Endometrial microvascular endothelial cells (primary cell): ENCODE measurements at regions not wholly inside any gene's neighbourhood (a gene's known extent, or its start where the extent isn't known, plus 50 kb on each side); places are given as distances from the start of the nearest gene placed in this dataset.
"Not testable (repeated sequence)": the region's sequence is repeated elsewhere in the genome, so short reads cannot be mapped to it uniquely, and the experiment has no call there.

Experiments
- in situ Hi-C: cut with HindIII; loops from 2 replicates; pipeline ENCODE4 v1.10.0; 2017; ENCODE audit warnings: low sequenced_read_pairs, low pct_unique_long_range_greater_than_20kb; ENCODE audit errors: inconsistent ontology term

DNA sequence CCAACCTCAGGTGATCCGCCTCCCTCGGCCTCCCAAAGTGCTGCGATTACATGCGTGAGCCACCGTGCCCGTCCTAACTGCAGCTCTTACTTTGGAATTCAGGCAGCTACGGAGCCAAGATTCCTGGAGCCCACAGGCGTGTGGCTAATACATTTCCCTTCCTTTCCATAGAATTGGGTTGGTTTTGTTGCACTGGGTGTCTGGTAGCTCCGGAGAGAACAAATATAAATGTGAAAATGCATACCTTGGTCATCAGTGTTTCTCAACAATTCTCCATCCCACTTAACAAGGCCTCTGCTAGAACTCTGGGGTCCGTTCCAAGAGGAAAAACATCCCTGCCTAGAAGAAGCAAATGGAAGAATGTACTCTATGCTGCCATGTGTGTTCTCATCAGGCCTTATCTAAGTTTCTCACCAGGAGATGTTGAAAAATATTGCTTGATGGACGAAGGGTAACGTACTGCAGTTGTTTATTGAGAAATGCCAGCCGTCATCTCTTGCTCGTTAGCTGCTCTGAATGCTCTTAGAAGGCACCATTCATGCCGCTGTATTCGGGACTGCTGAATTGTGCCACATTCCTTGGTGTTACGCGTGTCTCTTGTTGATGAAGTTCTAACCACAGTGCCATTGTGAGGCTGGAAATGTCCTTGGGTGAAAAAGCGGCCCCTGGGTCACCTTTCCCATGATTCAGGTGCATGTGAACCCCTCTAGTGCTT lies 50.5 kb upstream of the CD99 start:
- in situ Hi-C loops, result no loop called here

DNA sequence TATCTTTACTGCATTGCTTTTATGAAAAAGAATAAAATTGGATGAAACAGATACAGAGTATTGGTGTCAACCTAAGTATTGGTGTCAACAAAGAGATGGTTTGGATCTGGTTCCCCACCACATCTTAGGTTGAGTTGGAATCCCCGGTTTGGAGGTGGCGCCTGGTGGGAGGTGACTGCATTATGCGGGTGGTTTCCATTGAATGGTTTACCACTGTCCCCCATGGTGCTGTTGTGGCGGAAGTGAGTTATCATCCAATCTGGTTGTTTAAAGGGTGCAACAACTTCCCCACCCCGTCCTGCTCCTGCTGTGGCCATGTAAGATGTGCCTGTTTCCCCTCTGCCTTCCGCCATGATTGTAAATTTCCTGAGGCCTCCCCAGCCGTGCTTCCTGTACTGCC lies 52.8 kb upstream of the CD99 start:
- in situ Hi-C loops, result no loop called here

DNA sequence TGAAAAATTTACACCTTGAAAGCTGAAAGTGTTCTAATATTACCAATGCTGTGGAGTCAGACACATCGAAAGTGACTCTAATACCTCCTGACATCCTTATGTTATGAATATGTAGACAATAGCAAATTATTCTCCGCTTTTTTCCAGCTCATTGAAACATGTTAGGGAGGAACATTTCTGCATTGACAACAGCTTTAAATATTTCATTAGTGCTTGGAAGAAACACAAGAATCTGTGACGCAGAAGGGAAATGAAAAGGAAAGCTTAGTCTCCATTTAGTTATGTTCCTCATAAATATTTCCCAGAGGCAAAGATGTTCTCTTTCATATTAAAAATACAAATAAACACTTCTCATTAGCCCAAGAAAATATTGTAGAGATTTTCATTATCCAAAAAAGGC lies 55.8 kb upstream of the CD99 start:
- in situ Hi-C loops, result no loop called here

DNA sequence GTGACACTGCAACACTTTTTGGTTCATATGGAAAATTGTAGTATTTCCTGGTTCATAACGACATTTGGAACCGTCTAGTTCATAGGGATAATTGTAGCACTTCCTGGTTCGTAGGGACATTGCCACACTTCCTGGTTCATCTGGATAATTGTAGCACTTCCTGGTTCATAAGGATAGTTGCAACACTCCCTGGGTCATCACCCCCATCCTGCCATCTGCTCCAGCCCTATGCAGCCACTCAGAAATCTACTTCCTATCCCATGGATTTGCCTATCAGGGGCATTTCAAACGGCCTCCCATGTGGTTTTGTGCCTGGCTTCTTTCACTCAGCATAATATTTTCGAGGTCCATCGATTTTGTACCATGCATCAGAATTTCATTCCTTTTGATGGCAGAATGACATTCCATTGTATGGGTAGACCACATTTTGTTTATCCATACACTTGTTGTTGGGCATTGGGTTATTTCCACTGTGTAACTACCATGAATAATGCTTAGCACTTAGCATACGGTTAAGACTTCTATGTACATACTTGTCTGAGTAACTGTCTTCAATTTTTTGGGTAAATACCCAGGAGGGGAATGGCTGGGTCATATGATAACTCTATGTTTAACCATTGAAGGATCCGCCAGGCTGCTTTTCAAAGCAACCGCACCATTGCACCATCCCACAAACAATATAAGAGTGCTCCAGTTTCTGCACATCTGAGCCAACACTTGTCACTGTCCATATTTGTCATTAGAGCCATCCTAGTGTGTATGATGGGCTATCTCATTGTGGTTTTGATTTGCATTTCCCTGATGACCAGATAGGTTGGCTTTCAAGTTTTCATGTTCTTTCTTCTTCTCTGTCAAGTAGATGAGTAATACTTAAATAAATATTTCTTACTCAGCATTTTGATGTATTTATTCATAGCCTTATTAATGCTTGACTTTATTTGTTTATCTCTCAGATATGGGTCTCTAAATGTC lies 58.3 kb upstream of the CD99 start:
- in situ Hi-C loops, result no loop called here

DNA sequence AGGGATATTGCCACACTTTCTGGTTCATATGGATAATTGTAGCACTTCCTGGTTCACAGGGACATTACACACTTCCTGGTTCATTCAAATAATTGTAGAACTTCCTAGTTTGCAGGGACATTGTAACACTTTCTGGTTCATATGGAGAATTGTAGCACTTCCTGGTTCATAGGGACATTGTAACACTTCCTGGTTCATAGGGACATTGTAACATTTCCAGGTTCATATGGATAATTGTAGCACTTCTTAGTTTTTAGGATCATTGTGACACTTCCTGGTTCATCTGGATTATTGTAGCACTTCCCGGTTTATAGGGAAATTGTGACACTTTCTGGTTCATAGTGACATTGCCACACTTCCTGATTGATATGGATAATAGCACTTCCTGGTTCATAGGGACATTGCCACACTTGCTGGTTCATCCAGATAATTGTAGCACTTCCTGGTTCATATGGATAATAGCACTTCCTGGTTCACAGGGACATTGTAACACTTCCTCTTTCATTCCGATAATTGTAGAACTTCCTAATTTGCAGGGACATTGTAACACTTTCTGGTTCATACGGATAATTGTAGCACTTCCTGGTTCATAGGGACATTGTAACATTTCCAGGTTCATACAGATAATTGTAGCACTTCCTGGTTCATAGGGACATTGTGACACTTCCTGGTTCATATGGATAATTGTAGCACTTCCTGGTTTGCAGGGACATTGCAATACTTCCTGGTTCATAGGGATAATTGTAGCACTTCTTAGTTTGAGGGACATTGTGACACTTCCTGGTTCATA lies 59.2 kb upstream of the CD99 start:
- in situ Hi-C loops, result no loop called here

DNA sequence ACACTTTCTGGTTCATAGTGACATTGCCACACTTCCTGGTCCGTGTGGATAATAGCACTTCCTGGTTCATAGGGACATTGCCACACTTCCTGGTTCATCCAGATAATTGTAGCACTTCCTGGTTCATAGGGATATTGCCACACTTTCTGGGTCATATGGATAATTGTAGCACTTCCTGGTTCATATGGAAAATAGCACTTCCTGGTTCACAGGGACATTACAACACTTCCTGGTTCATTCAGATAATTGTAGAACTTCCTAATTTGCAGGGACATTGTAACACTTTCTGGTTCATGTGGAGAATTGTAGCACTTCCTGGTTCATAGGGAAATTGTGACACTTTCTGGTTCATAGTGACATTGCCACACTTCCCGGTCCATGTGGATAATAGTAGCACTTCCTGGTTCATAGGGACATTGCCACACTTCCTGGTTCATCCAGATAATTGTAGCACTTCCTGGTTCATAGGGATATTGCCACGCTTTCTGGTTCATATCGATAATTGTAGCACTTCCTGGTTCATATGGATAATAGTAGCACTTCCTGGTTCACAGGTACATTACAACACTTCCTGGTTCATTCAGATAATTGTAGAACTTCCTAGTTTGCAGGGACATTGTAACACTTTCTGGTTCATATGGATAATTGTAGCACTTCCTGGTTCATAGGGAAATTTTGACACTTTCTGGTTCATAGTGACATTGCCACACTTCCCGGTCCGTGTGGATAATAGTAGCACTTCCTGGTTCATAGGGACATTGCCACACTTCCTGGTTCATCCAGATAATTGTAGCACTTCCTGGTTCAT lies 60.0 kb upstream of the CD99 start:
- in situ Hi-C loops, result not testable (repeated sequence)

DNA sequence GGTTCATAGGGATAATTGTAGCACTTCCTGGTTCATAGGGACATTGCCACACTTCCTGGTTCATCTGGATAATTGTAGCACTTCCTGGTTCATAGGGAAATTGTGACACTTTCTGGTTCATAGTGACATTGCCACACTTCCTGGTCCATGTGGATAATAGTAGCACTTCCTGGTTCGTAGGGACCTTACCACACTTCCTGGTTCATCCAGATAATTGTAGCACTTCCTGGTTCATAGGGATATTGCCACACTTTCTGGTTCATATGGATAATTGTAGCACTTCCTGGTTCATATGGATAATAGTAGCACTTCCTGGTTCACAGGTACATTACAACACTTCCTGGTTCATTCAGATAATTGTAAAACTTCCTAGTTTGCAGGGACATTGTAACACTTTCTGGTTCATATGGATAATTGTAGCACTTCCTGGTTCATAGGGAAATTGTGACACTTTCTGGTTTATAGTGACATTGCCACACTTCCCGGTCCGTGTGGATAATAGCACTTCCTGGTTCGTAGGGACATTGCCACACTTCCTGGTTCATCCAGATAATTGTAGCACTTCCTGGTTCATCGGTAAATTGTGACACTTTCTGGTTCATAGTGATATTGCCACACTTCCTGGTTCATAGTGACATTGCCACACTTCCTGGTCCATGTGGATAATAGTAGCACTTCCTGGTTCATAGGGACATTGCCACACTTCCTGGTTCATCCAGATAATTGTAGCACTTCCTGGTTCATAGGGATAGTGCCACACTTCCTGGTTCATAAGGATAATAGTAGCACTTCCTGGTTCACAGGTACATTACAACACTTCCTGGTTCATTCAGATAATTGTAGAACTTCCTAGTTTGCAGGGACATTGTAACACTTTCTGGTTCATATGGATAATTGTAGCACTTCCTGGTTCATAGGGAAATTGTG lies 60.8 kb upstream of the CD99 start:
- in situ Hi-C loops, result not testable (repeated sequence)

DNA sequence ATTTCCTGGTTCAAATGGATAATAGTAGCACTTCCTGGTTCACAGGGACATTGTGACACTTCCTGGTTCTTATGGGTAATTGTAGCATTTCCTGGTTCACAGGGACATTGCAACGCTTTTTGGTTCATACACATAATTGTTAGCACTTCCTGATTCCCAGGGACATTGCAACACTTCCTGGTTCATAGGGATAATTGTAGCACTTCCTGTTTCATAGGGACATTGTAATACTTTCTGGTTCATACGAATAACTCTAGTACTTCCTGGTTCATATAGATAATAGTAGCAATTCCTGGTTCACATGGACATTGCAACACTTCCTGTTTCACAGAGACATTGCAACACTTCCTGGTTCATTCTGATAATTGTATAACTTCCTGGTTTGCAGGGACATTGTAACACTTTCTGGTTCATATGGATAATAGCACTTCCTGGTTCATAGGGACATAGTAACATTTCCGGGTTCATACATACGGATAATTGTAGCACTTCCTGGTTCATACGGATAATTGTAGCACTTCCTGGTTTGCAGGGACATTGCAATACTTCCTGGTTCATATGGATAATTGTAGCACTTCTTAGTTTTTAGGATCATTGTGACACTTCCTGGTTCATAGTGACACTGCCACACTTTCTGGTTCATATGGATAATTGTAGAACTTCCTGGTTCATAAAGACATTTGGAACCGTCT lies 61.6 kb upstream of the CD99 start:
- in situ Hi-C loops, result no loop called here

DNA sequence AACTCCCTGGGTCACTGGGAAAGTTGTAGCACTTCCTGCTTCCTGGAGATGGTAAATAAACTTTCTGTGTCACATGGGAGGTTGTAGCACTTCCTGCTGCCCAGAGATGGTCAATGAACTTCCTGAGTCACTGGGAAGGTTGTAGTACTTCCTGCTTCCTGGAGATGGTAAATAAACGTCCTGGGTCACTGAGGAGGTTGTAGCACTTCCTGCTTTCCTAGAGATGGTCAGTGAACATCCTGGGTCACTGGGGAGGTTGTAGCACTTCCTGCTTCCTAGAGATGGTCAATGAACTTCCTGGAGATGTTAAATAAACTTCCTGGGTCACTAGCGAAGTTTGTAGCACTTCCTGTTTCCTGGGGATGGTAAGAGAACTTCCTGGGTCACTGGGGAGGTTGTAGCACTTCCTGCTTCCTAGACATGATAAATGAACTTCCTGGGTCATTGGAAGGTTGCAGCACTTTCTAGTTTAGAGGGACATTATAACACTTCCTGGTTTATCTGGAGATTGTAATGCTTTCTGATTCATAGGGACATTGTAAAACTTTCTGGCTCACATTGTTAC lies 62.3 kb upstream of the CD99 start:
- in situ Hi-C loops, result no loop called here

DNA sequence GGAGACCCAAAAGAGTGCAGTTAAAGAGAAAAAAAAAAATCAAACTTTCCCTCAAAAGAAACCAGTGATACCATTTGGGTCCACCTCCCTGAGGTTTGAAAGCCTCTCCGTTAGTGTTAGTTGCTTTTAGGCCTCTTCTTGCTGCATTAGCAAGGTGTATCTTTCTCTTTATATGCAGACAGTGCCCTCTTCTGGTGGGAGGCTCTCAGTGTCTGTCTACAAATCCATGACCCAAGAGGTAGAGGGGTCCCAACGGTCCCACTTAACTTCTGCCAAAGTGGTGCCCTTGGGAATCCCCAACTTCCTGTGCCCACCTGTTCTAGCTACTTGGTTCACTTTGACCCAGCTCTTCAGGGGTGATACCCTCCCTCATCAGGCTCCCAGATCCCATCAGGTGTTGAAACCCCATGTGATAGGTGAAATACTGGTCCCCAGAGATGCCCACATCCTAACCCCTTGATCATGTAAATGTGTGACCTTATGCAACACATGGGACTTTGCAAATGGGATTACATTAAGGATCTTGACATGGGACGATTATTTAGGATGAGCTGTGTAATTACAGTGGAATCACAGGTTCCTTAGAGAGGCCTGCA lies 63.7 kb upstream of the CD99 start:
- in situ Hi-C loops, result no loop called here

DNA sequence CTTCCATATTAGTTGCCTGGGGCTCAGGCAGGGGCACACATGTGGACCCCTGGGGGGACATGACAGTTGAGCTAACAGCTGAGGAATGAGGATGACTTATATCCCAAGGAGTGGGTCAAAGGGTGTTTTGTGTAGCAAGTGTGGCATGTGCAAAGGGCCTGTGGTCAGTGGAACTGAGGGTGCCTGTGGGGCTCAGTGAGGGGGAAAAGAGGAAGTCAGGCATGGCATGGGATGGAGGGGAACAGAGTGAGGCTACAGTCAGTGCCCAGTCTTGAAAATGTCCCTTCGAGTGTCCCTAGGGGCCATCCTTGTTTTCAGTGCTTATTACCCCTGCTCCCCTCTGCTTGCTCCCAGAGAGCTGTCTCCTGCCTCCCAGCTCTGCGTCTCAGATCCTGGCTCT lies 64.3 kb upstream of the CD99 start:
- in situ Hi-C loops, result no loop called here

DNA sequence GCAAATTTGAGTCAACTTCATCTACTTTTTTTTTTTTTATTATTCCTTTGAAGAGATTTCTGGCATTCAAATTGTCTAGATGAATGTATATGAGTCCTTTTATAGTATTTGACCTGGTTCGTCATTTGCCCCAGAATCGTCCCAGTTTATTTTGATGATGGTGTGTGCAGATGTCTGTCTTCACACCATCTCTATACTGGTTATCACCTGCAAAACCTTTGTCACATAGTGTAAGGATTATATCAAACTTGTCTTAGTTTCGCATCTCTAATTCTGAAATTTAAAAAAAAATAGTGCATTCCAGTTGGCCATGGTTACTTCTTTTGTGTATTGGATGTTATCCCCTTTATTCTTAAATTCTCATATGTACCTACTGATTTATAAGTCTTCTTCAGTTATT lies 70.5 kb upstream of the CD99 start:
- in situ Hi-C loops, result no loop called here

DNA sequence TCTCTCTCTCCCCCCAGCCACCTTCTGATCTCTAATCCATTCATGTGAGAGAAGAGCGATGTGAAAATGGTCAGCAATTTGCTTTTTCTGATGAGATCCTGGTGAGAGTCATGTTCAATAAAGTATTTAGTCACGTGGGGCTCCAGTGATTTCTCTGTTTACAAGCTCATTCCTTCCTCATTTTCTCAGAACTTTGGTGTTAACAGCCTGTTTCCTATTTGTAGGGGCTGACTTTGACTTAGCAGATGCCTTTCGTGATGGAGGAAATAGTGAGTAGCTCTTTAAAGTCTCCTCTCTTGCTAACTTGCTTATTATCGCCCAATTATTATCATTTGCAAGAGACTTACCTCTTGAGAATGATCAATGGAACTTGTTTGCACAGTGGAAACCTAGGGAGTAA lies 72.6 kb upstream of the CD99 start:
- in situ Hi-C loops, result no loop called here

DNA sequence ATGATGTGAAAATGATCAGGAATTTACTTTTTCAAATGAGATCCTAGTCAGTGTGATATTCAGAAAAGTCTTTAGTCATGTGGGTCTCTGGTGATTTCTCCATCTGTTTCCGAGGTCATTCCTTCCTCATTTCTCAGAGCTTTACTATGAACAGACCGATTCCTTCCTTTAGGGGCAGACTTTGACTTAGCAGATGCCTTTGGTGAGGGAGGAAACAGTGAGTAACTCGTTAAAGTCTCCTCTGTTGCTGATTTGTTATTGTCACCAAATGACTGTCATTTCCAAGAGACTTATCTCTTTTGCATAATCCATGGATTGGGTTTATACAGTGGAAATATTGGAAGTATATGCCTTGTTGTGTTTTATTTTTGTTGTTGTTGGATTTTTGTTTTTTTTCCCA lies 76.2 kb upstream of the CD99 start:
- in situ Hi-C loops, result no loop called here

DNA sequence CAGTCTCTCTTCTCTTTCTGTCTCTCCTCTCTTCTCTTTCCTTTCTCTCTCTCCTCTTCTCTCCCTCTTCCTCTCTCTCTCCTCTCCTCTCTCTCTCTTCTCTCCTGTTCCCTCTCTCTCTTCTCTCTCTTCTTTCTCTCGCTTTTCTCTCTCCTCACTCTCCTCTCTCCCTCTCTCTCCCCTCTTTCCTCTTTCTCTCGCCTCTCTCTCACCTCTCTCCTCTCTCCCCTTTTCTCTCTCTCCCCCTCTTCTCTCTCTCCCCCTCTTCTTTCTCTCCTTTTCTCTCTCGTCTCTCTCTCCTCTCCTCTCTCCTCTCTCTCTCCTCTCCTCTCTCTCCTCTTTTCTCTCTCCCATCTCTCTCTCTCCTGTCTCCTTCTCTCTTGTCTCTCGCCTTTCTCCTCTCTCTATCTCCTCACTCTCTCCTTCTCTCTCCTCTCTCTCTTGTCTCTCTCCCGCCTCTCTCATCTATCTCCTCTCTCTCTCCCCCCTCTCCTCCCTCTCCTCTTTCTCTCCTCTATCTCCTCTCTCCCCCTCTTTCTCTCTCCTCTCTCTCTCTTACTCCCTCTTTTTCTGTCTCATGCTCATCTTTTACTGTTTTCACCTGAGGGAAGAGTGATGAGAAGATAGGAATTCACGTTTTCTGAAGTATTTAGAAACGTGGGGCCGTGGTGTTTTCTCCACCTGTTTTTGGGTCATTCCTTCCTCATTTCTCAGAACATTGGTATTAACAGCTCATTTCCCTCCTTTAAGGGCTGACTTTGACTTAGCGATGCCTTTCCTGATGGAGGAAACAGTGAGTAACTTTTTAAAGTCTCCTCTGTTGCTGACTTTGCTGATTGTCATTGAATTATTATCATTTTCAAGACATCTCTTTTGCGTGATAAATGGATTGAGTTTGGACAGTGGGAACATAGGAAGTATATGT lies 80.6 kb upstream of the CD99 start:
- in situ Hi-C loops, result no loop called here
